GM12878 (cell line): ENCODE measurements at regions not wholly inside any gene's neighbourhood (a gene's known extent, or its start where the extent isn't known, plus 50 kb on each side); places are given as distances from the start of the nearest gene placed in this dataset.

Source experiments
- ATAC-seq: fragments of 200-7000 bp; cut with Tn5 transposase; 3 replicates; pipeline ENCODE4 v1.9.1; 2020; ENCODE audit warnings: mild to moderate bottlenecking, moderate library complexity
- BruUV-seq: library from RNA; stranded (reverse); fragments of 400-500 nt; replicated peaks from 2 replicates; lab custom pipeline; 2021; lab: Mats Ljungman, UMichigan
- CTCF ChIA-PET: fragments of 300-600 bp; sonication (Branson Sonifier 250); formaldehyde crosslinking; extraction: SDS; loops from one replicate; lab custom pipeline; 2021; ENCODE audit warnings: inconsistent platforms; lab: Yijun Ruan, JAX
- POLR2A ChIA-PET: fragments of 350-600 bp; formaldehyde crosslinking; extraction: SDS; loops from one replicate; lab custom pipeline; 2021; ENCODE audit warnings: inconsistent platforms; lab: Charles Lee
- RAD21 ChIA-PET: fragments of 300-600 bp; sonication (Branson Sonifier 250); formaldehyde crosslinking; loops from one replicate; lab custom pipeline; 2023; ENCODE audit warnings: antibody characterized with exemption; ENCODE audit not compliant: unreplicated experiment; lab: Charles Lee
- SMC1A ChIA-PET: fragments of 300-600 bp; sonication (Branson Sonifier 250); formaldehyde crosslinking; loops from one replicate; lab custom pipeline; 2023; ENCODE audit not compliant: unreplicated experiment, uncharacterized antibody; lab: Charles Lee
- DNase-seq: peaks from one replicate; pipeline ENCODE4 v3.0.0-alpha.2; 2011; ENCODE audit warnings: low read depth, low spot score
- FAIRE-seq: peaks from 3 replicates; lab custom pipeline; 2011; peaks lifted over from hg19 to GRCh38; lab: Jason Lieb, UNC
- H2AFZ ChIP-seq: 2 replicates; pipeline ENCODE4 v1.6.0; 2011; ENCODE audit warnings: low read depth, low read length, control low read depth; ENCODE audit not compliant: control insufficient read depth
- H3K27ac ChIP-seq: 2 replicates; pipeline ENCODE4 v1.5.1; 2011; ENCODE audit warnings: control low read depth; ENCODE audit not compliant: control insufficient read depth, insufficient read depth
- H3K27me3 ChIP-seq, 2 experiments: replicated peaks in 1 of 2; 2 replicates each; pipeline versions ENCODE4 v1.6.0 to v1.6.1; 2011; ENCODE audit warnings: low read length in 1 of 2; ENCODE audit not compliant: control insufficient read depth in 2 of 2, insufficient read depth in 2 of 2
- H3K36me3 ChIP-seq, 2 experiments: 2 replicates each; pipeline ENCODE4 v1.5.1; 2011; ENCODE audit warnings: low read length in 1 of 2; ENCODE audit not compliant: control insufficient read depth in 2 of 2, insufficient read depth in 2 of 2
- H3K4me1 ChIP-seq: 2 replicates; pipeline ENCODE4 v1.6.1; 2011; ENCODE audit warnings: mild to moderate bottlenecking, low read length, moderate library complexity, mixed read lengths; ENCODE audit not compliant: control insufficient read depth, insufficient read depth
- H3K4me2 ChIP-seq: 2 replicates; pipeline ENCODE4 v1.6.0; 2011; ENCODE audit warnings: control low read depth; ENCODE audit not compliant: control insufficient read depth, insufficient read depth
- H3K4me3 ChIP-seq: fragments of 200-600 bp; sonication (generic); 2 replicates; pipeline ENCODE4 v1.5.1; 2016
- H3K79me2 ChIP-seq: 2 replicates; pipeline ENCODE4 v1.6.0; 2011; ENCODE audit warnings: low read length; ENCODE audit not compliant: control insufficient read depth, insufficient read depth
- H3K9ac ChIP-seq: 2 replicates; pipeline ENCODE4 v1.8.0; 2011; ENCODE audit warnings: low read length, control low read depth, mixed read lengths; ENCODE audit not compliant: control insufficient read depth, insufficient read depth
- H3K9me3 ChIP-seq: replicated peaks from 3 replicates; pipeline ENCODE4 v1.5.1; 2011; ENCODE audit warnings: mild to moderate bottlenecking, low read length; ENCODE audit not compliant: control insufficient read depth, insufficient read depth
- H4K20me1 ChIP-seq: 2 replicates; pipeline ENCODE4 v1.6.0; 2011; ENCODE audit not compliant: control insufficient read depth, insufficient read depth
- ATF3 ChIP-seq: IDR thresholded peaks from 2 replicates; pipeline ENCODE4 v1.6.1; 2011; ENCODE audit warnings: low read depth, mild to moderate bottlenecking, low read length, moderate library complexity, borderline replicate concordance; ENCODE audit errors: extremely low read depth
- DPF2 ChIP-seq: fragments of 450-650 bp; IDR thresholded peaks from 2 replicates; pipeline ENCODE4 v1.6.1; 2017; ENCODE audit warnings: mild to moderate bottlenecking
- E4F1 ChIP-seq: fragments of 450-650 bp; IDR thresholded peaks from 2 replicates; pipeline ENCODE4 v1.6.1; 2018; ENCODE audit warnings: borderline replicate concordance, mild to moderate bottlenecking; ENCODE audit not compliant: partially characterized antibody
- EED ChIP-seq: sonication (generic); IDR thresholded peaks from 2 replicates; pipeline ENCODE4 v1.6.1; 2016; ENCODE audit warnings: antibody characterized with exemption, low read depth
- EGR1 ChIP-seq, 2 experiments: IDR thresholded peaks; 1 replicate in 1 of 2; 2 replicates in 1 of 2; pipeline ENCODE4 v1.6.1; 2011 to 2012; ENCODE audit warnings: low read depth in 2 of 2, low read length in 2 of 2, borderline replicate concordance in 1 of 2, mild to moderate bottlenecking in 1 of 2, moderate library complexity in 1 of 2
- ESRRA ChIP-seq: IDR thresholded peaks from 2 replicates; pipeline ENCODE4 v1.6.1; 2012; ENCODE audit warnings: mild to moderate bottlenecking, low read length, improper control_type of control experiment
- EZH2 ChIP-seq: IDR thresholded peaks from 2 replicates; pipeline ENCODE4 v1.6.1; 2012; ENCODE audit warnings: low read depth, mild to moderate bottlenecking, control low read depth, inconsistent platforms, low read length, borderline replicate concordance; ENCODE audit not compliant: control insufficient read depth
- FOS ChIP-seq: IDR thresholded peaks from 3 replicates; pipeline ENCODE4 v1.6.1; 2011; ENCODE audit warnings: borderline replicate concordance; ENCODE audit not compliant: insufficient read length; ENCODE audit errors: extremely low read depth
- HDAC2 ChIP-seq: fragments of 200-600 bp; sonication (generic); IDR thresholded peaks from 2 replicates; pipeline ENCODE4 v1.6.1; 2017
- IKZF1 ChIP-seq: fragments of 450-650 bp; conservative IDR thresholded peaks from 2 replicates; pipeline ENCODE4 v1.6.1; 2017; ENCODE audit warnings: antibody characterized with exemption, mild to moderate bottlenecking
- LARP7 ChIP-seq: fragments of 450-650 bp; IDR thresholded peaks from 2 replicates; pipeline ENCODE4 v1.6.1; 2017; ENCODE audit warnings: mild to moderate bottlenecking
- NFXL1 ChIP-seq: fragments of 450-650 bp; IDR thresholded peaks from 2 replicates; pipeline ENCODE4 v1.6.1; 2017; ENCODE audit warnings: antibody characterized with exemption, mild to moderate bottlenecking, borderline replicate concordance
- NFYB ChIP-seq: IDR thresholded peaks from 2 replicates; pipeline ENCODE4 v1.6.1; 2011; ENCODE audit warnings: low read depth, mild to moderate bottlenecking, low read length, improper control_type of control experiment, moderate library complexity; ENCODE audit not compliant: insufficient read depth
- POU2F2 ChIP-seq: IDR thresholded peaks from 3 replicates; pipeline ENCODE4 v1.6.1; 2011; ENCODE audit warnings: low read depth, mild to moderate bottlenecking, low read length, borderline replicate concordance
- SMC3 ChIP-seq: IDR thresholded peaks from 2 replicates; pipeline ENCODE4 v1.6.1; 2011; ENCODE audit warnings: low read length, improper control_type of control experiment, borderline replicate concordance
- SREBF1 ChIP-seq: IDR thresholded peaks from 2 replicates; pipeline ENCODE4 v1.6.1; 2012; ENCODE audit warnings: mild to moderate bottlenecking, low read length
- ZNF384 ChIP-seq: IDR thresholded peaks from 2 replicates; pipeline ENCODE4 v1.6.1; 2012; ENCODE audit warnings: low read depth, mild to moderate bottlenecking, low read length, improper control_type of control experiment, borderline replicate concordance
- ZNF592 ChIP-seq: fragments of 450-650 bp; IDR thresholded peaks from 2 replicates; pipeline ENCODE4 v1.6.1; 2017; ENCODE audit warnings: mild to moderate bottlenecking, moderate library complexity
- WGBS: methylation state at CpG from one replicate; pipeline ENCODE4 v1.1.6; 2016; ENCODE audit warnings: low lambda C conversion rate; ENCODE audit not compliant: insufficient replicate concordance, insufficient coverage; ENCODE audit errors: missing lambda C conversion rate; 5-methylcytosine and 5-hydroxymethylcytosine counted together
- in situ Hi-C: fragments of 300-500 bp; cut with MboI; formaldehyde crosslinking; loops from 9 replicates; pipeline ENCODE4 v1.14.3; 2018; ENCODE audit warnings: mixed read lengths
- intact Hi-C: fragments of 100-400 bp; cut with micrococcal nuclease; formaldehyde crosslinking; loops from one replicate; pipeline ENCODE4 v1.14.2; 2022; ENCODE audit not compliant: unreplicated experiment

- TF ChIP-seq ATF3 (no peak), EZH2 (no peak), FOS (no peak), HDAC2 (no peak), SREBF1 (no peak), LARP7 (no peak), ESRRA (no peak), NFYB (no peak), EGR1 (IDR thresholded peaks at IDR 0.05; ENCODE audit: borderline replicate concordance in 1 of 2, low read depth in 2 of 2, low read length in 2 of 2) (no peak), ZNF384 (no peak), NFXL1 (no peak)
Observed at GRCh38 chr4:86532851-86533250, 61.3 kb upstream of the PTPN13 start (continued).

- intact Hi-C loops, result no loop called here
- Histone ChIP-seq H3K9ac (no peak overlapping the region), H3K4me3 (no peak overlapping the region), H3K36me3 (no peaks in the 10 kb centered on the region), H3K27ac (no peak overlapping the region), H3K4me2 (no peak overlapping the region), H3K9me3 (no peaks in the 10 kb centered on the region), H2AFZ (no peak overlapping the region), H3K4me1 (no peaks in the 10 kb centered on the region), H3K27me3 (no peaks in the 10 kb centered on the region; a peak in 1 of 4 replicates), H3K79me2 (no peaks in the 10 kb centered on the region), H4K20me1 (no peaks in the 10 kb centered on the region)
- FAIRE-seq (no peak), ATAC-seq (no peak), DNase-seq (no peak)
- RAD21 ChIA-PET, result interaction anchor here (1.2 to 1.5 kb wide), 2 partner anchors 37 to 68 kb away, joined by 3 read pairs; no protein-coding TSS in a partner anchor
- no TSS peak for BruUV-seq
- in situ Hi-C loops, result no loop called here
- SMC1A ChIA-PET, result interaction anchor here (0.6 to 3.3 kb wide), 6 partner anchors 8 to 95 kb away, joined by 3 to 17 read pairs (median 3); partner anchors contain the start of gene PTPN13
- POLR2A ChIA-PET, result interaction anchor here (1.2 kb wide), 1 partner anchor 17 kb away, joined by 3 read pairs; no protein-coding TSS in a partner anchor
- WGBS, result 75% methylated on average over 2 of the region's 2 CpGs
- CTCF ChIA-PET, result interaction anchor here (1.2 to 2.7 kb wide), 5 partner anchors 14 to 63 kb away, joined by 4 to 8 read pairs (median 7); no protein-coding TSS in a partner anchor
- no peak for TF ChIP-seq POU2F2
- no peak for TF ChIP-seq EED
- no peak for TF ChIP-seq SMC3
- no peak for TF ChIP-seq ZNF592
- no peak for TF ChIP-seq DPF2
- TF ChIP-seq E4F1, result no peak
- no peak for TF ChIP-seq EGR1 (IDR thresholded peaks at IDR 0.05; ENCODE audit: borderline replicate concordance in 1 of 2, low read depth in 2 of 2, low read length in 2 of 2)
- no peak for TF ChIP-seq IKZF1
Observed at GRCh38 chr4:86536151-86536550, 58.0 kb upstream of the PTPN13 start.
